ENCODE measurements at regions not wholly inside any gene's neighbourhood (a gene's known extent, or its start where the extent isn't known, plus 50 kb on each side); places are given as distances from the start of the nearest gene placed in this dataset.

- in situ Hi-C loops (cut with HindIII; ENCODE audit: low pct_unique_long_range_greater_than_20kb, low sequenced_read_pairs), result no loop called here
- DNase-seq (ENCODE audit: low read depth in 1 of 2, low spot score in 1 of 2), result no peak
- no peak for TF ChIP-seq JUND (IDR thresholded peaks at IDR 0.05; ENCODE audit: low read depth)
These were observed 195.5 kb upstream of the APCDD1 start for GRCh38 chr18:10258836-10259474.

GRCh38 chr18:10259901-10260300 is 194.5 kb upstream of the APCDD1 start:
- in situ Hi-C loops (cut with HindIII; ENCODE audit: low pct_unique_long_range_greater_than_20kb, low sequenced_read_pairs), result no loop called here
- DNase-seq (ENCODE audit: low read depth in 1 of 2, low spot score in 1 of 2), result no peak
- no peak for TF ChIP-seq JUND (IDR thresholded peaks at IDR 0.05; ENCODE audit: low read depth)

GRCh38 chr18:10261344-10262276 is 192.8 kb upstream of the APCDD1 start:
- in situ Hi-C loops (cut with HindIII; ENCODE audit: low pct_unique_long_range_greater_than_20kb, low sequenced_read_pairs), result no loop called here
- TF ChIP-seq JUND (IDR thresholded peaks at IDR 0.05; ENCODE audit: low read depth), result no peak
- DNase-seq (ENCODE audit: low read depth in 1 of 2, low spot score in 1 of 2), result no peak

GRCh38 chr18:10262566-10262965 is 191.9 kb upstream of the APCDD1 start:
- no peak for TF ChIP-seq JUND (IDR thresholded peaks at IDR 0.05; ENCODE audit: low read depth)

GRCh38 chr18:10264260-10264659 is 190.2 kb upstream of the APCDD1 start:
- in situ Hi-C loops (cut with HindIII; ENCODE audit: low pct_unique_long_range_greater_than_20kb, low sequenced_read_pairs), result no loop called here
- no peak for DNase-seq (ENCODE audit: low read depth in 1 of 2, low spot score in 1 of 2)
- TF ChIP-seq JUND (IDR thresholded peaks at IDR 0.05; ENCODE audit: low read depth), result no peak

More at GRCh38 chr18:10262566-10262965, 191.9 kb upstream of the APCDD1 start:
- DNase-seq (ENCODE audit: low read depth in 1 of 2, low spot score in 1 of 2), result no peak
- in situ Hi-C loops (cut with HindIII; ENCODE audit: low pct_unique_long_range_greater_than_20kb, low sequenced_read_pairs), result no loop called here

GRCh38 chr18:10265560-10266333 is 188.7 kb upstream of the APCDD1 start:
- no peak for DNase-seq (ENCODE audit: low read depth in 1 of 2, low spot score in 1 of 2)
- in situ Hi-C loops (cut with HindIII; ENCODE audit: low pct_unique_long_range_greater_than_20kb, low sequenced_read_pairs), result no loop called here

GRCh38 chr18:10266334-10266590 is 188.2 kb upstream of the APCDD1 start:
- TF ChIP-seq JUND (IDR thresholded peaks at IDR 0.05; ENCODE audit: low read depth), result no peak
- DNase-seq (ENCODE audit: low read depth in 1 of 2, low spot score in 1 of 2), result no peak
- in situ Hi-C loops (cut with HindIII; ENCODE audit: low pct_unique_long_range_greater_than_20kb, low sequenced_read_pairs), result no loop called here

More at GRCh38 chr18:10265560-10266333, 188.7 kb upstream of the APCDD1 start:
- no peak for TF ChIP-seq JUND (IDR thresholded peaks at IDR 0.05; ENCODE audit: low read depth)

- DNase-seq (ENCODE audit: low read depth in 1 of 2, low spot score in 1 of 2), result no peak
- in situ Hi-C loops (cut with HindIII; ENCODE audit: low pct_unique_long_range_greater_than_20kb, low sequenced_read_pairs), result no loop called here
- no peak for TF ChIP-seq JUND (IDR thresholded peaks at IDR 0.05; ENCODE audit: low read depth)
These were observed 185.2 kb upstream of the APCDD1 start for GRCh38 chr18:10269261-10269660.

GRCh38 chr18:10270151-10270571 is 184.3 kb upstream of the APCDD1 start:
- TF ChIP-seq JUND (IDR thresholded peaks at IDR 0.05; ENCODE audit: low read depth), result no peak
- in situ Hi-C loops (cut with HindIII; ENCODE audit: low pct_unique_long_range_greater_than_20kb, low sequenced_read_pairs), result no loop called here
- no peak for DNase-seq (ENCODE audit: low read depth in 1 of 2, low spot score in 1 of 2)

GRCh38 chr18:10271481-10271880 is 183.0 kb upstream of the APCDD1 start:
- DNase-seq (ENCODE audit: low read depth in 1 of 2, low spot score in 1 of 2), result no peak
- TF ChIP-seq JUND (IDR thresholded peaks at IDR 0.05; ENCODE audit: low read depth), result no peak
- in situ Hi-C loops (cut with HindIII; ENCODE audit: low pct_unique_long_range_greater_than_20kb, low sequenced_read_pairs), result no loop called here

GRCh38 chr18:10274301-10274700 is 180.1 kb upstream of the APCDD1 start:
- DNase-seq (ENCODE audit: low read depth in 1 of 2, low spot score in 1 of 2), result no peak
- TF ChIP-seq JUND (IDR thresholded peaks at IDR 0.05; ENCODE audit: low read depth), result no peak
- in situ Hi-C loops (cut with HindIII; ENCODE audit: low pct_unique_long_range_greater_than_20kb, low sequenced_read_pairs), result no loop called here

- TF ChIP-seq JUND (IDR thresholded peaks at IDR 0.05; ENCODE audit: low read depth), result no peak
- in situ Hi-C loops (cut with HindIII; ENCODE audit: low pct_unique_long_range_greater_than_20kb, low sequenced_read_pairs), result no loop called here
- DNase-seq (ENCODE audit: low read depth in 1 of 2, low spot score in 1 of 2), result no peak
These were observed 178.9 kb upstream of the APCDD1 start for GRCh38 chr18:10275486-10275885.

GRCh38 chr18:10278265-10278664 is 176.2 kb upstream of the APCDD1 start:
- in situ Hi-C loops (cut with HindIII; ENCODE audit: low pct_unique_long_range_greater_than_20kb, low sequenced_read_pairs), result no loop called here
- no peak for TF ChIP-seq JUND (IDR thresholded peaks at IDR 0.05; ENCODE audit: low read depth)

More at GRCh38 chr18:10278265-10278664, 176.2 kb upstream of the APCDD1 start:
- no peak for DNase-seq (ENCODE audit: low read depth in 1 of 2, low spot score in 1 of 2)

All from T47D (cell line).